B cell (primary cell): ENCODE measurements at regions not wholly inside any gene's neighbourhood (a gene's known extent, or its start where the extent isn't known, plus 50 kb on each side); places are given as distances from the start of the nearest gene placed in this dataset.

Experiments used
- ATAC-seq: fragments of 200-7000 bp; cut with Tn5 transposase; one replicate; pipeline ENCODE4 v1.10.0; 2021; ENCODE audit warnings: low read depth, mild to moderate bottlenecking, moderate number of reproducible peaks, moderate library complexity
- CTCF ChIA-PET: fragments of 350-600 bp; sonication (Branson Sonifier 250); formaldehyde crosslinking; loops from one replicate; lab custom pipeline; 2021; ENCODE audit warnings: antibody characterized with exemption, inconsistent platforms; lab: Charles Lee
- POLR2A ChIA-PET: fragments of 350-600 bp; sonication (Branson Sonifier 250); formaldehyde crosslinking; loops from one replicate; lab custom pipeline; 2021; ENCODE audit warnings: antibody characterized with exemption; lab: Charles Lee
- DNase-seq: peaks from one replicate; pipeline ENCODE4 v3.0.0; 2013
- H2AFZ ChIP-seq: 2 replicates; pipeline ENCODE4 v1.6.1; 2012; ENCODE audit warnings: mild to moderate bottlenecking, low read depth, low read length; ENCODE audit not compliant: insufficient read depth, poor library complexity, severe bottlenecking
- H3K27ac ChIP-seq, 2 donors: 1 replicate in 1 of 2; 2 replicates in 1 of 2; pipeline ENCODE4 v1.5.1; 2012 to 2013; ENCODE audit warnings: low read length in 2 of 2, mild to moderate bottlenecking in 2 of 2, moderate library complexity in 1 of 2
- H3K27me3 ChIP-seq, 4 experiments: fragments of 200-600 bp in 1 of 4; sonication (generic) in 1 of 4; replicated peaks in 1 of 4; 1 replicate in 2 of 4; 2 replicates in 2 of 4; pipeline versions ENCODE4 v1.6.1 to v1.7.0; 2013 to 2016; ENCODE audit warnings: low read length in 3 of 4, mild to moderate bottlenecking in 2 of 4, mixed read lengths in 1 of 4, moderate library complexity in 1 of 4; ENCODE audit not compliant: insufficient read depth in 4 of 4, control insufficient read depth in 3 of 4; ENCODE audit errors: control extremely low read depth in 1 of 4
- H3K36me3 ChIP-seq, 2 experiments: replicated peaks in 1 of 2; 1 replicate in 1 of 2; 2 replicates in 1 of 2; pipeline versions ENCODE4 v1.6.1 to v1.7.1; 2013; ENCODE audit warnings: low read length in 1 of 2; ENCODE audit not compliant: insufficient read depth in 2 of 2, control insufficient read depth in 1 of 2; ENCODE audit errors: control extremely low read depth in 1 of 2, extremely low read depth in 1 of 2
- H3K4me1 ChIP-seq, 2 donors: fragments of 200-600 bp in 1 of 2; sonication (generic) in 1 of 2; 1 replicate in 1 of 2; 2 replicates in 1 of 2; pipeline versions ENCODE4 v1.5.1 to v1.6.1; 2013 to 2017; ENCODE audit warnings: low read length in 2 of 2; ENCODE audit not compliant: control insufficient read depth in 2 of 2, insufficient read depth in 2 of 2
- H3K4me2 ChIP-seq: replicated peaks from 2 replicates; pipeline ENCODE3; 2012; ENCODE audit warnings: mild to moderate bottlenecking, low read depth, low read length; ENCODE audit not compliant: poor library complexity, severe bottlenecking
- H3K4me3 ChIP-seq, 5 experiments: fragments of 200-600 bp in 1 of 5; sonication (generic) in 1 of 5; 1 replicate in 3 of 5; 2 replicates in 2 of 5; pipeline versions ENCODE4 v1.5.1 to v1.7.0; 2011 to 2016; ENCODE audit warnings: low read length in 4 of 5, mild to moderate bottlenecking in 4 of 5, low read depth in 2 of 5, control low read depth in 1 of 5, moderate library complexity in 1 of 5; ENCODE audit not compliant: insufficient read depth in 1 of 5; ENCODE audit errors: control extremely low read depth in 1 of 5, extremely low read depth in 1 of 5
- H3K79me2 ChIP-seq: fragments of 200-600 bp; sonication (generic); one replicate; pipeline ENCODE4 v1.6.0; 2016; ENCODE audit warnings: low read length; ENCODE audit not compliant: control insufficient read depth, insufficient read depth
- H3K9ac ChIP-seq: fragments of 200-600 bp; sonication (generic); 2 replicates; pipeline ENCODE4 v1.6.1; 2017; ENCODE audit warnings: mild to moderate bottlenecking, low read length, moderate library complexity
- H3K9me3 ChIP-seq, 3 donors: one replicate each; pipeline versions ENCODE4 v1.6.1 to v1.7.1; 2013; ENCODE audit warnings: low read length in 2 of 3; ENCODE audit not compliant: control insufficient read depth in 2 of 3, insufficient read depth in 1 of 3; ENCODE audit errors: control extremely low read depth in 1 of 3
- H4K20me1 ChIP-seq: 2 replicates; pipeline ENCODE4 v1.6.0; 2012; ENCODE audit warnings: mild to moderate bottlenecking, low read length; ENCODE audit not compliant: insufficient read depth, control insufficient read depth, poor library complexity, severe bottlenecking
- H3K27ac Mint-ChIP-seq: one replicate; pipeline ENCODE4 v1.8.0; 2021; ENCODE audit warnings: mixed read lengths
- H3K27me3 Mint-ChIP-seq: one replicate; pipeline ENCODE4 v1.8.0; 2021; ENCODE audit warnings: mixed read lengths
- H3K4me1 Mint-ChIP-seq: one replicate; pipeline ENCODE4 v1.8.0; 2021; ENCODE audit warnings: mixed read lengths
- H3K4me3 Mint-ChIP-seq: one replicate; pipeline ENCODE4 v1.8.0; 2021; ENCODE audit warnings: mixed read lengths
- H3K9me3 Mint-ChIP-seq: one replicate; pipeline ENCODE4 v1.8.0; 2022; ENCODE audit warnings: mixed read lengths; ENCODE audit not compliant: insufficient read depth
- EZH2 ChIP-seq: IDR thresholded peaks from 2 replicates; pipeline ENCODE4 v1.6.1; 2012; ENCODE audit warnings: borderline replicate concordance, low read depth, mild to moderate bottlenecking, moderate library complexity, low read length; ENCODE audit not compliant: insufficient read depth, poor library complexity, severe bottlenecking
- WGBS: methylation state at CpG from one replicate; pipeline ENCODE4 v1.1.5; 2013; ENCODE audit warnings: missing lambda C conversion rate; ENCODE audit not compliant: insufficient coverage; 5-methylcytosine and 5-hydroxymethylcytosine counted together
- intact Hi-C: fragments of 100-400 bp; cut with micrococcal nuclease; formaldehyde crosslinking; loops from one replicate; pipeline ENCODE4 v1.10.0; 2022
- TF ChIP-seq, protein P1 (sequence below): fragments of 200-600 bp; IDR thresholded peaks from one replicate; pipeline ENCODE4 v1.8.0; 2022; ENCODE audit warnings: antibody characterized with exemption, mild to moderate bottlenecking

DNA sequence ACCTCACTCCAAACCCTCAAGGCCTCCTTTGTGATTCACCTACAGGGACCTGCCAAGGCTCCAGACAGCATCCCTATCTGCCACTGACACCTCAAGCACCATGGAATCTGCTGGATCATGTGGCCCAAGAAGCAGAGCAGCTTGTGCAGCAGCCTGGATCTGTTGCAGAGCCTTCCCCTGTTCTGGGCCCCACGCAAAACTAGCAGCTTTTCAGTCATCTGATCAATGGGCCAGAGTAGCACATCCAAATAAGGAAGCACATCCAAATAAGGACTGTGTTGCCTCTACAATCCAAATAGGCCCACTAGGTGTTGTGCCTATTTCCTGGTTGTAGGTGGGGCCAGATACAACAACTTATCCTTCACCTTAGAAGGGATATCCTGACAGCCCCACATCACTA lies 97.1 kb upstream of the GNAO1 start:
- Histone ChIP-seq H3K27ac (no peak overlapping the region), H3K9ac (no peak overlapping the region), H2AFZ (no peak overlapping the region), H3K4me1 (no peaks in the 10 kb centered on the region), H4K20me1 (no peaks in the 10 kb centered on the region), H3K27me3 (no peaks in the 10 kb centered on the region), H3K9me3 (no peaks in the 10 kb centered on the region), H3K79me2 (no peaks in the 10 kb centered on the region), H3K4me3 (no peak overlapping the region), H3K4me2 (no peak overlapping the region), H3K36me3 (no peaks in the 10 kb centered on the region)
- H3K27me3 Mint-ChIP-seq: peaks cover 24% of the 10 kb centered on the region
- H3K4me1 Mint-ChIP-seq: no peaks in the 10 kb centered on the region
- ChIA-PET CTCF (no interaction called here), POLR2A (no interaction called here)
- intact Hi-C loops: no loop called here
- no peaks in the 10 kb centered on the region for H3K9me3 Mint-ChIP-seq
- ATAC-seq (no peak), DNase-seq (no peak)
- no peak overlapping the region for H3K27ac Mint-ChIP-seq
- TF ChIP-seq, protein P1, sequence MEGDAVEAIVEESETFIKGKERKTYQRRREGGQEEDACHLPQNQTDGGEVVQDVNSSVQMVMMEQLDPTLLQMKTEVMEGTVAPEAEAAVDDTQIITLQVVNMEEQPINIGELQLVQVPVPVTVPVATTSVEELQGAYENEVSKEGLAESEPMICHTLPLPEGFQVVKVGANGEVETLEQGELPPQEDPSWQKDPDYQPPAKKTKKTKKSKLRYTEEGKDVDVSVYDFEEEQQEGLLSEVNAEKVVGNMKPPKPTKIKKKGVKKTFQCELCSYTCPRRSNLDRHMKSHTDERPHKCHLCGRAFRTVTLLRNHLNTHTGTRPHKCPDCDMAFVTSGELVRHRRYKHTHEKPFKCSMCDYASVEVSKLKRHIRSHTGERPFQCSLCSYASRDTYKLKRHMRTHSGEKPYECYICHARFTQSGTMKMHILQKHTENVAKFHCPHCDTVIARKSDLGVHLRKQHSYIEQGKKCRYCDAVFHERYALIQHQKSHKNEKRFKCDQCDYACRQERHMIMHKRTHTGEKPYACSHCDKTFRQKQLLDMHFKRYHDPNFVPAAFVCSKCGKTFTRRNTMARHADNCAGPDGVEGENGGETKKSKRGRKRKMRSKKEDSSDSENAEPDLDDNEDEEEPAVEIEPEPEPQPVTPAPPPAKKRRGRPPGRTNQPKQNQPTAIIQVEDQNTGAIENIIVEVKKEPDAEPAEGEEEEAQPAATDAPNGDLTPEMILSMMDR: no peak
- TF ChIP-seq EZH2: no peak
- H3K4me3 Mint-ChIP-seq: no peak overlapping the region
- 86% methylated on average over 1 of the region's 1 CpG for WGBS

DNA sequence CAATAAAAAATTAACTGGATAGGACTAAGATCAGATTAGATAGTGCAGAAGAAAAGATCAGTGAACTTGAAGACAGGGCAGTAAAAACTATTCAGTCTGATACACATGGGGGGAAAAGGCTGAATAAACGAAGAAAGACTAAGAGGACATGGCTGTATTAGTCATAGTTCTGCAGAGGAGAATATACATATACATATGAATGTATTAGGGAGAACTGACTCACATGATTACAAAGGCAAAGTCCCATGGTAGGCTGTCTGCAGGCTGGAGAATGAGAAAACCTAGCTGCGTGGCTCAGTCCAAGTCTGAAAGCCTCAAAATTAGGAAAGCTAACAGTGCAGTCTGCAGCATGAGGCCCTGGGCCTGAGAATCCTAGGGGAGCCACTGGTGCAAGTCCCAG lies 98.2 kb upstream of the GNAO1 start:
- Histone ChIP-seq H3K4me1 (no peaks in the 10 kb centered on the region), H3K36me3 (no peaks in the 10 kb centered on the region), H3K27ac (no peak overlapping the region), H3K9me3 (no peaks in the 10 kb centered on the region), H3K27me3 (no peaks in the 10 kb centered on the region), H3K79me2 (no peaks in the 10 kb centered on the region), H3K9ac (no peak overlapping the region), H3K4me2 (no peak overlapping the region), H2AFZ (no peak overlapping the region), H3K4me3 (no peak overlapping the region), H4K20me1 (no peaks in the 10 kb centered on the region)
- CTCF ChIA-PET: no interaction called here
- Mint-ChIP-seq H3K27ac (no peak overlapping the region), H3K4me1 (no peaks in the 10 kb centered on the region), H3K9me3 (no peaks in the 10 kb centered on the region), H3K4me3 (no peak overlapping the region), H3K27me3 (peaks cover 24% of the 10 kb centered on the region)
- DNase-seq (no peak), ATAC-seq (no peak)
- WGBS: 100% methylated on average over 1 of the region's 2 CpGs
- intact Hi-C loops: no loop called here
- TF ChIP-seq, protein P1: no peak
- no peak for TF ChIP-seq EZH2
- POLR2A ChIA-PET: no interaction called here
